ENCODE measurements at regions not wholly inside any gene's neighbourhood (a gene's known extent, or its start where the extent isn't known, plus 50 kb on each side); places are given as distances from the start of the nearest gene placed in this dataset.

- DNase-seq (ENCODE audit: low spot score), result no peak
These were observed 234.7 kb upstream of the CSF3R start for GRCh38 chr1:36717431-36717830.

DNA sequence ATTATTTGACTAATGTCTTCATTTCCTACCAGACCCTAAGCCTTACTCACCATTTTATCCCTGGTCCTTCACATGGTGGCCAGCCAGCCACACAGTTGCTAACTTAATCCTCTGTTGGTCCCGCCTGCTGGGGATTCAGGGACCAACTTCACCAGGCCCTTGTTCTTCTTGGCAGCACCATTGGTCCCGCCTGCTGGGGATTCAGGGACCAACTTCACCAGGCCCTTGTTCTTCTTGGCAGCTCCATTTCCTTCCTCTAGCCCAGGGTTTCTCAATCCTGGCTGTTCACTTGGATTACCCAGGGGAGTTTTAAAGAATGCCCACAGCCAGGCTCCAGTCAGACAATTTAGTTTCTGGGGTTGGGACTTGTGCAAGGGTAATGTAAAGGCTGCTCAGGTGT, 233.1 kb upstream of the CSF3R start:
- DNase-seq (ENCODE audit: low spot score), result no peak

- DNase-seq (ENCODE audit: low spot score), result no peak
These were observed 231.6 kb upstream of the CSF3R start for GRCh38 chr1:36714301-36714700.

- DNase-seq (ENCODE audit: low spot score), result no peak
These were observed 228.8 kb upstream of the CSF3R start for GRCh38 chr1:36711480-36711879.

DNA sequence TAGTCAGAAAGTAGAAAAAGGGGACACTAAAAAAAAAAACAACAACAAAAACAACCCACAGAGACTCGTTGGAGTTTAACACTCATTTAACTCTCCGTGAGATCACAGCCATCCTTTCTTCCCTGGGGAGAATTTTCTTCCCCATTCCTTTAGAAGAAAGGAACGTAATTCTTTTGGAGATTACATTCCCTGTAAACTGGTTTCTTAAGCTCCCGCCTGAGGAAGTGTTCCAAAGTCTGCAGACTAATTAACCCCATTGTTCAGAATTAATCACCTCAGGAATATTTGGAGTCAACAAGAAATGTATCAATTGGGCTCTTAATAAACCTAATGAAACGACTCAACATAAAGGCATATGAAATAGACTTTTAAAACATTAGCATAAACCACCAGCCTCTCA, 228.2 kb upstream of the CSF3R start:
- DNase-seq (ENCODE audit: low spot score), result no peak

- no peak for DNase-seq (ENCODE audit: low spot score)
These were observed 227.3 kb upstream of the CSF3R start for GRCh38 chr1:36709869-36710481.

DNA sequence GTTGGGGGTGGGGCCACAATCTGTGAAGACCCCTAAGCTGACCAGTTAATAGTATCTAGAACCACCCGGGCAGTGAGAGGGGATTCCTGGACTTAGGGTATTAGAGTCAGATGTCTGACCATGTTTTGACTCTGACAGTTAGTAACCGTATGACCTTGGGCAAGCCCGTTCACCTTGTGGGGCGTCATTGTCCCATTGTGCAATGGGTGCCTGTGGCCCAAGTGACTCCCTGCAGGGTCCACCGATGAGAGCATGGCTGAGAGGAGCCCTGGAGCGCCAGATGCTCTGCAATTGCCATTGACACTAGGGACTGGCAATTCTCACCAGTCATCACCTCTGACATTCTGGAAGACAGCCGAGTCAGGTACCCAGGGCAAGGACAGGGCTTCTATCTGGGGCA, 225.9 kb upstream of the CSF3R start:
- no peak for DNase-seq (ENCODE audit: low spot score)

- no peak for DNase-seq (ENCODE audit: low spot score)
These were observed 224.5 kb upstream of the CSF3R start for GRCh38 chr1:36707221-36707620.

- no peak for DNase-seq (ENCODE audit: low spot score)
These were observed 223.7 kb upstream of the CSF3R start for GRCh38 chr1:36706416-36706815.

DNA sequence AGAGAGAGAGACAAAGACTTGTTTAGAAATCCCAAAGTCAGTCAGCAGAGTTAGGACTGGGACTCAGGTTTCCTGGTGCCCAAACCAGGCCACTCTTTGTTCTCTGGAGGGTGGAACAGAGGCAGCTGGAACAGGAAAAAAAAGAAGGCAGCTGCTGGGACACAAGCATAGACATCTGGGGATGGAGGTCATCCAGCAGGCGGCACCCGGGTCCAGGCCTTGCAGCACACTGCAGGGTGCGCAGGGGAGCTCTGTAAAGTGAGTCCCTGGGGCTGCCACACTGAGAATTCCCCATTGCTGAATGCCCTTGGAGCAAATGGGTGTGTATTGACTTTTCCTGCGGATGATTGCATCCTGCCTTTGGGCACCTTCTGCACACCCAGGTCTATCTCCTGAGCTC, 222.9 kb upstream of the CSF3R start:
- no peak for DNase-seq (ENCODE audit: low spot score)

DNA sequence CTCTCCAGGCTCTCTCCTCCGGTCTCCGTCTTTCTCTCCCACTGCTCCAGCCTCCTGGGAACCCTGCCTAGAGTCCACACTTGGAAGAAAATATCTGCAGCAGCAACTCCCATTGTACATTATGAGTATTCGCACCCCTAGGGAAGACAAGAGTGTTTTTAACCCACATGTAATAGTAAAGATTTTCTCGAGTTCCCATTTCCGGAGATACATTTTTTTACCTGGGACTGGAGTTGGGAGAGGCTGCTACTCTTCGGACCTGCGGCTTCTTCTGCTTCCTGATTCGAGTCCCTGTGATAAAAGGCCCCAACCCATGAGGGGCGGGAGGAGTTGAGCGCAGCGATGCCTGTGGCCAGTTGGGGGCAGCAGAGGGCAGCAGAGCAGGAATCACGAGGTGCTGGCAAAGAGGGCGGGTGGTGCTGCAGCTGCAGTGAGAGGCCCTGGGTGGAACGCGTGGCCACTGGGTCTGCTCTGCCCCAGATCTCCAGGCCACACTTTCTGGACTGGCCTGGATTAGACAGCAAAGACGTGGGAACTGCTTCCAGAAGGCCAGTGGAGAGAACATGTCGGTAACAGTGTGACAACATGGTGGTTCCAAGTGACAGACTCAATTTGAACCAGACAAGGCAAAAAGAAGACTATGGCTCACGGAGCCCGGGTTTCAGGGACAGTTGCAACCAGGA, 221.0 kb upstream of the CSF3R start:
- DNase-seq (ENCODE audit: low spot score), result peak; percentile 20

GRCh38 chr1:36702963-36703362, 220.2 kb upstream of the CSF3R start:
- DNase-seq (ENCODE audit: low spot score), result no peak

DNA sequence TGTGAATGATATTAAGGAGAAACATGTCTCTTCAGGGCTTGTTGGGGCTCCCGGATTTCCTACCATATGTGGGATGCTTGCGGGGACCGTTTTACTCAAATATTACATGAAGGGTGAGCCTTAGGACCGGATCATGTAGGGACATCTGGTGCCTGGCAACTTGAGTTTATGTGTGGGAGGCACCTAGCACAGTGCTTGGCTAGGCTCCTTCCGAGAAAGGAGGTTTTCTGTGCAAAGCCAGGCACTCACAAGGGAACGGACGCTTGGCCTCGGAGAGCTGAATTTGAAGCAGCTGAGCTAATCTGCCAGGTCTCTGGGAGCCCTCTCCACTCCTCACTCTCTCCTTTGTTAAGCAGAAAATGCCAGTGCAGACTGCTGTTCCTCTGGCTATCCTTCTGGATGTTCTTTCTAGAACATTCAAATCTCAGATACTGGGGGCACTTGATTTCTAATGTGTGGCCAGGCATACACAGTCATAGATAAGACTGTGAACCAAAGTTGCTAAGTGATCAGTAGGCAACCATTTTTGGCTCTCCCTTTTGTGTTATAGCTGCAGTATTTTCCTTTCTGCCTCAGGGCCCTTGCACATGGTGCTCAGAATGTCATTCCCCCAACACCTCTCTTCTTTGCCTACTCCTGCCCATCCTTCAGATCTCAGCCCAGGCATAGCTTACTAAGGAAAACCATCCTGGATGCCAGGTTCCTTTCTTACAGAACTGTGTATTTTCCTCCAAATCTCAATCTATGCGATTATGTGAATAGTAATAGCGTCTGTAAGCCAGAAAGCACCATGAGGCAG, 216.6 kb upstream of the CSF3R start:
- DNase-seq (ENCODE audit: low spot score), result no peak

- DNase-seq (ENCODE audit: low spot score), result no peak
These were observed 215.3 kb upstream of the CSF3R start for GRCh38 chr1:36697836-36698605.

GRCh38 chr1:36696261-36696940, 213.7 kb upstream of the CSF3R start:
- no peak for DNase-seq (ENCODE audit: low spot score)

DNA sequence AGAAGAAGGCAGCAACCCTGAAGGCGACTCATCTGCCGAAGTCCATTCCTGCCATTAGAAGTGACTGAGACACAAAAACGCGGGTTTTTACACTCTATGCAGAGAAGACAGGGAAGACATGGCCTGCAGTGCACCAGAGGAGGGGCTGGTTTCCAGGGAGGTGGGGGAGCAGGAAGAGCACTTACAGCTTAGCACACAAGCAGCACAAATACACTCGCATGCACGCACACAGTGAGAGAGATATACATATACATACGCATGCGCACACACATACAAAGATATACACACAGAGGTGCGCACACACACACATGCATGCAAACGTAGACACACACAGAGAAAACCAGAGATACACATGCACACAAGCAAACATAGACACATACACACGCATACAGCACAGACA, 210.9 kb upstream of the CSF3R start:
- no peak for DNase-seq (ENCODE audit: low spot score)

DNA sequence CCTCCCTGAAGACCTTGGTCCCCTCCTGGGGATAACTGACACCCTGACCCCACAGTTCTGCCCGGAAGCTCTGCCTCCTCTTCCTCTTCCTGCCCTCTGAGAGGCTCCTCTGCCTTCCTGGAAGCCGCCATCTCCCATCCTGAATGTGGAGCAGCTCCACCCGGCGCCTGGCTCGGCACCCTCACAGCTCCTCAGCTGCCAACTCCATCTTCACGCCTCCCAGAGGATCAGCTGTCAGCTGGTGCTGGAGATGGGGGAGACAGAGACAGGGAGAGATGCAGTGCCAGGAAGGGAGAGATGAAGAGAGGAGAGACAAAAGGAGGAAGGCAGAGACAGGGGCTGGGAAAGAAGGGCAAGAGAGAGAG, 210.4 kb upstream of the CSF3R start:
- DNase-seq (ENCODE audit: low spot score), result no peak

GRCh38 chr1:36692465-36693160, 209.9 kb upstream of the CSF3R start:
- no peak for DNase-seq (ENCODE audit: low spot score)

DNA sequence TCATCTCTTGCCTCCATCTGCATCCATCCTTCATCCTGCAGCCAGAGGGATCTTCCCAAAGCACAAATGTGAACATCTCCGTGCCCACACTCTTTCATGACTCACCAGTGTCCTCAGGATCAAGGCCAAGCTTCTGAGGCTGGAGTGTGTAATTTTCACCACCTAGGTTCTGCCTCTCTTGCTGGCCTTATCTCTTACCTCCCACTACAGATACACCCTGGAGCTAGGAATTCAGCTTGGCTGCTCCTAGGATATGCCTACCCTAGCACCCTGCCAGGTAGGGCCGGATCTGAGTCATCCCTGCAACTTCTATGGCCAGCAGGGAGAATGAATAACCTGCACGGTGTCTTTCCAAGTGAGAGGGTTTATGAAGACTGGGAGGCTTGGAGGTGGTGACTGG, 208.7 kb upstream of the CSF3R start:
- DNase-seq (ENCODE audit: low spot score), result no peak

GRCh38 chr1:36689992-36690391, 207.3 kb upstream of the CSF3R start:
- no peak for DNase-seq (ENCODE audit: low spot score)

DNA sequence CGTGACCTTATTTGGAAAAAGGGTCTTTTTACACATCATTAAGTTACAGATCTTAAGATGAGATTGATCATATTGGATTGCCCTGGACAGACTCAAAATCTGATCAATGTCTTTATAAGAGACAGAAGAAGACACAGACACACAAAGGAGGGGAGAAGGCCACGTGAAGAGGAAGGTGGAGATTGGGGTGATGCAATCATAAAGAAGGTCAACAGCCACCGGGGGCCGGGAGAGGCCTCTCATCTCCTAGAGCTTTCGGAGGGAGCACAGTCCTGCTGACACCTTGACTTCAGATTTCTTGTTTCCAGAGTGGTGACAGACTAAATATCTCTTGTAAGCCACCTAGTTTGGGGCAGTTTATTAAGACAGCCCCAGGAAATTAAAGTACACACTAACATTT, 204.6 kb upstream of the CSF3R start:
- DNase-seq (ENCODE audit: low spot score), result no peak
